CD14-positive monocyte (primary cell): ENCODE measurements at regions not wholly inside any gene's neighbourhood (a gene's known extent, or its start where the extent isn't known, plus 50 kb on each side); places are given as distances from the start of the nearest gene placed in this dataset.
"Not testable (repeated sequence)": the region's sequence is repeated elsewhere in the genome, so short reads cannot be mapped to it uniquely, and the experiment has no call there.

ENCODE experiments used
- DNase-seq, 3 donors: peaks; one replicate each; pipeline ENCODE4 v3.0.0-alpha.2; 2011 to 2022
- H2AFZ ChIP-seq: 2 replicates; pipeline ENCODE4 v1.6.0; 2012; ENCODE audit warnings: mild to moderate bottlenecking, low read depth, low read length, inconsistent platforms; ENCODE audit not compliant: insufficient read depth, poor library complexity, severe bottlenecking
- H3K27ac ChIP-seq, 2 donors: 1 replicate in 1 of 2; 2 replicates in 1 of 2; pipeline ENCODE4 v1.5.1; 2012 to 2013; ENCODE audit warnings: low read length in 2 of 2, control low read depth in 1 of 2, inconsistent platforms in 1 of 2, low read depth in 1 of 2, mild to moderate bottlenecking in 1 of 2
- H3K27me3 ChIP-seq, 2 donors: one replicate each; pipeline versions ENCODE4 v1.6.0 to v1.6.1; 2011 to 2013; ENCODE audit warnings: low read length in 2 of 2; ENCODE audit not compliant: control insufficient read depth in 2 of 2, insufficient read depth in 2 of 2
- H3K36me3 ChIP-seq, 2 donors: replicated peaks in 1 of 2; 1 replicate in 1 of 2; 2 replicates in 1 of 2; pipeline versions ENCODE4 v1.5.1 to v1.6.1; 2012 to 2013; ENCODE audit warnings: low read length in 2 of 2, control low read depth in 1 of 2, inconsistent platforms in 1 of 2, mild to moderate bottlenecking in 1 of 2; ENCODE audit not compliant: insufficient read depth in 2 of 2, control insufficient read depth in 1 of 2
- H3K4me1 ChIP-seq, 2 donors: 1 replicate in 1 of 2; 2 replicates in 1 of 2; pipeline versions ENCODE4 v1.5.1 to v1.6.1; 2012 to 2013; ENCODE audit warnings: low read length in 2 of 2, control low read depth in 1 of 2, inconsistent platforms in 1 of 2, mild to moderate bottlenecking in 1 of 2, moderate library complexity in 1 of 2; ENCODE audit not compliant: insufficient read depth in 2 of 2, control insufficient read depth in 1 of 2
- H3K4me2 ChIP-seq: replicated peaks from 2 replicates; pipeline ENCODE3; 2012; ENCODE audit warnings: low read length, moderate library complexity, mild to moderate bottlenecking; ENCODE audit not compliant: poor library complexity, severe bottlenecking; ENCODE audit errors: extremely low read depth
- H3K4me3 ChIP-seq, 3 experiments: fragments of 200-600 bp in 1 of 3; sonication (generic) in 1 of 3; replicated peaks in 1 of 3; 1 replicate in 2 of 3; 2 replicates in 1 of 3; pipeline ENCODE4 v1.5.1; 2011 to 2013; ENCODE audit warnings: low read length in 3 of 3, mild to moderate bottlenecking in 3 of 3, control low read depth in 2 of 3, low read depth in 2 of 3, inconsistent platforms in 1 of 3, moderate library complexity in 1 of 3
- H3K79me2 ChIP-seq: 2 replicates; pipeline ENCODE4 v1.6.0; 2012; ENCODE audit warnings: mild to moderate bottlenecking, control low read depth, inconsistent platforms, low read length, moderate library complexity; ENCODE audit not compliant: insufficient read depth
- H3K9ac ChIP-seq: 2 replicates; pipeline ENCODE4 v1.6.0; 2017; ENCODE audit warnings: low read length, mild to moderate bottlenecking; ENCODE audit not compliant: insufficient read depth, poor library complexity, severe bottlenecking
- H3K9me3 ChIP-seq, 2 donors: replicated peaks in 1 of 2; 1 replicate in 1 of 2; 2 replicates in 1 of 2; pipeline versions ENCODE4 v1.5.1 to v1.6.1; 2012 to 2013; ENCODE audit warnings: low read length in 2 of 2, control low read depth in 1 of 2; ENCODE audit not compliant: control insufficient read depth in 1 of 2, insufficient read depth in 1 of 2
- H4K20me1 ChIP-seq: 2 replicates; pipeline ENCODE4 v1.6.0; 2012; ENCODE audit warnings: mild to moderate bottlenecking, low read length, control low read depth, moderate library complexity; ENCODE audit not compliant: insufficient read depth
- H3K27ac Mint-ChIP-seq, 7 donors: one replicate each; pipeline ENCODE4 v1.8.0; 2020; ENCODE audit warnings: mild to moderate bottlenecking in 7 of 7, mixed read lengths in 7 of 7, moderate library complexity in 6 of 7, inconsistent platforms in 2 of 7
- H3K27me3 Mint-ChIP-seq, 3 donors: one replicate each; pipeline ENCODE4 v1.8.0; 2021 to 2022; ENCODE audit warnings: low read depth in 3 of 3, mild to moderate bottlenecking in 3 of 3, mixed read lengths in 3 of 3, moderate library complexity in 3 of 3, inconsistent platforms in 1 of 3
- H3K36me3 Mint-ChIP-seq, 2 donors: one replicate each; pipeline ENCODE4 v1.8.0; 2020; ENCODE audit warnings: mixed read lengths in 2 of 2, inconsistent platforms in 1 of 2, mild to moderate bottlenecking in 1 of 2
- H3K4me1 Mint-ChIP-seq: one replicate; pipeline ENCODE4 v1.8.0; 2020; ENCODE audit warnings: mild to moderate bottlenecking, mixed read lengths
- H3K4me3 Mint-ChIP-seq, 2 donors: one replicate each; pipeline ENCODE4 v1.8.0; 2020; ENCODE audit warnings: mild to moderate bottlenecking in 2 of 2, mixed read lengths in 2 of 2, moderate library complexity in 1 of 2
- H3K9me3 Mint-ChIP-seq, 7 donors: one replicate each; pipeline ENCODE4 v1.8.0; 2020 to 2022; ENCODE audit warnings: mixed read lengths in 7 of 7, mild to moderate bottlenecking in 6 of 7, moderate library complexity in 6 of 7, inconsistent platforms in 2 of 7
- CTCF ChIP-seq: fragments of 200-600 bp; IDR thresholded peaks from one replicate; pipeline ENCODE4 v1.8.0; 2022; ENCODE audit warnings: antibody characterized with exemption, mild to moderate bottlenecking
- WGBS: methylation state at CpG from one replicate; pipeline ENCODE4 v1.1.5; 2013; ENCODE audit warnings: missing lambda C conversion rate; ENCODE audit not compliant: insufficient coverage; 5-methylcytosine and 5-hydroxymethylcytosine counted together
- intact Hi-C, 2 donors: fragments of 100-400 bp; cut with micrococcal nuclease; formaldehyde crosslinking; loops; one replicate each; pipeline versions ENCODE4 v1.15.0 to v1.15.1; 2023

- no peaks in the 10 kb centered on the region for H3K36me3 Mint-ChIP-seq
These were observed 225.3 kb upstream of the COX10 start for GRCh38 chr17:13843862-13844635.

GRCh38 chr17:13851889-13852288 is 217.4 kb upstream of the COX10 start:
- no peaks in the 10 kb centered on the region for H3K36me3 ChIP-seq
- WGBS = no CpG with 5 or more reads among the region's 1 CpG
- no peaks in the 10 kb centered on the region for H3K4me1 Mint-ChIP-seq
- no peak for DNase-seq
- H3K27me3 Mint-ChIP-seq = peaks cover 0 to 2% (median 0%) of the 10 kb centered on the region in 3 donors
- H3K27ac Mint-ChIP-seq = no peak overlapping the region
- intact Hi-C loops = no loop called here
- H2AFZ ChIP-seq = no peak overlapping the region
- no peak overlapping the region for H3K4me3 ChIP-seq
- TF ChIP-seq CTCF = no peak
- H4K20me1 ChIP-seq = no peaks in the 10 kb centered on the region
- no peaks in the 10 kb centered on the region for H3K79me2 ChIP-seq
- H3K27me3 ChIP-seq = no peaks in the 10 kb centered on the region
- no peak overlapping the region for H3K4me2 ChIP-seq
- no peak overlapping the region for H3K9ac ChIP-seq
- H3K4me3 Mint-ChIP-seq = no peak overlapping the region
- H3K36me3 Mint-ChIP-seq = no peaks in the 10 kb centered on the region
- no peak overlapping the region for H3K27ac ChIP-seq
- H3K9me3 ChIP-seq = peaks cover 0 to 12% of the 10 kb centered on the region in 2 donors
- H3K9me3 Mint-ChIP-seq = peaks cover 6 to 25% (median 16%) of the 10 kb centered on the region in 7 donors
- H3K4me1 ChIP-seq = no peaks in the 10 kb centered on the region

More at GRCh38 chr17:13843862-13844635, 225.3 kb upstream of the COX10 start:
- no peak overlapping the region for H3K4me3 Mint-ChIP-seq
- H3K27ac Mint-ChIP-seq = no peak overlapping the region
- no peak for DNase-seq
- Histone ChIP-seq H3K79me2 (no peaks in the 10 kb centered on the region), H3K9ac (no peak overlapping the region), H4K20me1 (no peaks in the 10 kb centered on the region), H3K4me2 (no peak overlapping the region), H3K9me3 (no peaks in the 10 kb centered on the region), H3K36me3 (no peaks in the 10 kb centered on the region), H2AFZ (no peak overlapping the region), H3K4me3 (no peak overlapping the region), H3K27ac (no peak overlapping the region), H3K4me1 (no peaks in the 10 kb centered on the region), H3K27me3 (no peaks in the 10 kb centered on the region)
- no peak for TF ChIP-seq CTCF
- 56% methylated on average over 1 of the region's 4 CpGs for WGBS
- H3K4me1 Mint-ChIP-seq = no peaks in the 10 kb centered on the region
- peaks cover 0 to 11% (median 4%) of the 10 kb centered on the region in 7 donors for H3K9me3 Mint-ChIP-seq
- peaks cover 0 to 2% (median 0%) of the 10 kb centered on the region in 3 donors for H3K27me3 Mint-ChIP-seq
- intact Hi-C loops = no loop called here

- H3K4me3 Mint-ChIP-seq = not testable (repeated sequence)
- WGBS = 88% methylated on average over 4 of the region's 4 CpGs
These were observed 213.6 kb upstream of the COX10 start for GRCh38 chr17:13855730-13856129.

More at GRCh38 chr17:13855730-13856129, 213.6 kb upstream of the COX10 start:
- H3K9ac ChIP-seq, H3K4me2 ChIP-seq, H3K79me2 ChIP-seq, H3K4me3 ChIP-seq, H3K4me1 Mint-ChIP-seq, H3K27ac ChIP-seq, intact Hi-C loops, H3K36me3 Mint-ChIP-seq, H3K4me1 ChIP-seq, H4K20me1 ChIP-seq, H3K27ac Mint-ChIP-seq, H3K36me3 ChIP-seq, H3K27me3 Mint-ChIP-seq, DNase-seq, H3K27me3 ChIP-seq, H2AFZ ChIP-seq: not testable (repeated sequence)
- H3K9me3 Mint-ChIP-seq = peaks cover 14 to 38% (median 29%) of the 10 kb centered on the region in 7 donors
- peaks cover 0 to 12% of the 10 kb centered on the region in 2 donors for H3K9me3 ChIP-seq
